Stimulated activated CD8-positive, alpha-beta memory T cell treated with anti-CD3 and anti-CD28 coated beads, Interleukin-4, amount 100 ng/mL, for 48 hours (primary cell): ENCODE measurements at regions not wholly inside any gene's neighbourhood (a gene's known extent, or its start where the extent isn't known, plus 50 kb on each side); places are given as distances from the start of the nearest gene placed in this dataset.
"Not testable (repeated sequence)": the region's sequence is repeated elsewhere in the genome, so short reads cannot be mapped to it uniquely, and the experiment has no call there.

ENCODE experiments used
- DNase-seq: peaks from one replicate; pipeline ENCODE4 v3.0.0-alpha.2; 2020

DNA sequence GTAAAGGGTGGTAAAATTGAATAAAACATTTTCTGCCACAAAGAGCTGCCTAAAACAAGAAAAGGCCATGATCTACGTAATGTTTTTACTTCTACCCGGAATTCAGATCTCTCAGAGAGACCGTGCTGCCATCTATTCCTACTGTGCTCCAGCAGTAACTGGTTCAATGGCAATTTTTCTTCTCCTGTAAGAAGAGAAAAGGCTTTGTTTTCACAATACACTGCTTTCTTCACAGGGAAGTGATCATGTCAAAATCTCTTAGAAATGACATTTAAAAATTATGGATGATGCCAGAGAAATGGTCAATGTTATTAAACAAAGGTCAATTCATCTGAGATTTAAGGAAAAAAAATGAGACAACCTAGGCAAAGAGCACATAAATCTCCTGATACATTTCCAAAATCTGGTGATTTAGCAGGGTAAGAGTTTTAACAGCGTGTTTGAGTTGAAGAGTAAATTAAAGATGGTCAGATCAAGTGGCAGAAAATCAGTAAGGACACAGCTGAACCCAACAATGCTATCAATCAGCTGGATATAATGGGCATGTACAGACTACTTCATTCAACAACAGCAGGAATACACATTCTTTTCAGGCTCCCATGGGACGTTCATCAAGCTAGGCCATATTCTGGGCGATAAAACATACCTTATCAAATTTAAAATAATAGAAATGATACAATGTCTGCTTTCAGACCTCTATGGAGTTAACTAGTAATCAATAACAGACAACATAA lies 523.1 kb downstream of the CHSY3 start:
- no peak for DNase-seq

DNA sequence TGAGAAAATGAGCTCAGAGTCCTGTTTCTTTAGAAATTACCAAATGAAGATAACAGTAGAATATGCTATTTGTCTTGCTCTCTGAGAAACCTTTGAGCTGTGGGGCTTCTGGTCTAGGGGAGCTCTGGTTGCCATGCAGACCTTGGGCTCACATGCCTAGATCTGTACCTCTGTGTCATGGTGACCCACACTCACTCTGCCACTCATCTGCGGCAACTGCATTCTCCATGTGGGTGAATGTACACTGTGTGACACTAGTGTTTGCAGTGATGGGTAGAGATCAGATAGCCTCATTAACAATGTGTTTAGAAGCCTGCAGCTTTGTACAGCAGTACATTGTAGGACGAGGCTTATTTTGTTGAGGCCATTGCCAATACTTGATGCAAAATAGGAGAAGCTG lies 521.2 kb downstream of the CHSY3 start:
- DNase-seq, result no peak

DNA sequence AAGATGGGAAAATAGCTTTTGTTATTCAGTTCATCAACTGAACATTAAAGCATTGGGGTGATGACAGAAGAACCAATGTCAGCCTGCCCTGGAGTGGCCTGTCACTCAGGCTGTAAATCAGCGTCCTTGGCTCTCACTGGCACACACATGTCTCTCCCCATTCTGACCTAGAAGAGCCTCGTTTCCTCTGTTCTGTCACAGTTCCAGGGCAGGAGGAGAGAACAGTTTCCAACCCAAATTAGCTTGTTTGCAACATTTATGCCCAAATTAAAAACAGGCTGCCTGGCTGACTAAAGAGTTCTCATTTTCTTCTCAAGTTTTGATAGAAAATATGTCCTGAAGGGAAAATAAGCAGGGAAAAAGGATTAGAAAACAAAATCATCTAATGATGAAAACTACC lies 520.1 kb downstream of the CHSY3 start:
- no peak for DNase-seq

DNA sequence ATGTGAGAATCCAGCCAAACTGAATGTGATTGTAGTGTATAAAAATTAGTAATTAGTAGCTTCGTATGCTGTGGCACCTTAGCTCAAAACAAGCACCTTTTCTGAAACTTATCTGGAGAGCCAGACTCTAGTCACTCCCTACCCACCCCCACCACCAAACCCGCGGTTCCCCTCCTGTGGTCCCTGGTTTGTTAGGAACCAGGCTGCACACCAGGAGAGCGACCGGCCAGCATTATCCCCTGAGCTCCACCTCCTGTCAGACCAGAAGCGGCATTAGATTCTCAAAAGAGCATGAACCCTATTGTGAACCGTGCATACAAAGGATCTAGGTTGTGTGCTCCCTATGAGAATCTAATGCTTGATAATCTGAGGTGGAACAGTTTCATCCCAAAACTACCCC lies 498.6 kb downstream of the CHSY3 start:
- DNase-seq, result no peak

DNA sequence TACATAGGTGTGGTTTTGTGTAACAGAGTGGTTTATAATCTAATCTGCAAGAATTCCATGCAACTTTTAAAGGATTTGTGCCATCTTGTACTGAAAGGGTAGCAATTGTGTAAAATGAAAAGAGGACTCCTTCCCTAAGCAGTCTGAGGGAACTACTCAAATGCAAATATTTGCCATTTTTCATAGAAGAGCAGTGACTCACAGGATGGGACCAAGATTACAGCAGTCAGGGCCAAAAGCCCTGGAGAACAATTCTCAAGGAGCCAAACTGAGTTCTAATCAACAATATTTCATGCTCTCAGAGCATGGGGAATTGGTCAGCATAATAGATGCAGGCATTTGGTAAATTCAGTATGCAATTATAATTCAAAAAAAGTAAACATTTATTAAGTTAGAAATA lies 495.8 kb downstream of the CHSY3 start:
- DNase-seq, result no peak

GRCh38 chr5:130398825-130399224 lies 494.6 kb downstream of the CHSY3 start:
- no peak for DNase-seq

GRCh38 chr5:130397727-130398126 lies 493.5 kb downstream of the CHSY3 start:
- not testable (repeated sequence) for DNase-seq

GRCh38 chr5:130397132-130397531 lies 492.9 kb downstream of the CHSY3 start:
- DNase-seq, result no peak

DNA sequence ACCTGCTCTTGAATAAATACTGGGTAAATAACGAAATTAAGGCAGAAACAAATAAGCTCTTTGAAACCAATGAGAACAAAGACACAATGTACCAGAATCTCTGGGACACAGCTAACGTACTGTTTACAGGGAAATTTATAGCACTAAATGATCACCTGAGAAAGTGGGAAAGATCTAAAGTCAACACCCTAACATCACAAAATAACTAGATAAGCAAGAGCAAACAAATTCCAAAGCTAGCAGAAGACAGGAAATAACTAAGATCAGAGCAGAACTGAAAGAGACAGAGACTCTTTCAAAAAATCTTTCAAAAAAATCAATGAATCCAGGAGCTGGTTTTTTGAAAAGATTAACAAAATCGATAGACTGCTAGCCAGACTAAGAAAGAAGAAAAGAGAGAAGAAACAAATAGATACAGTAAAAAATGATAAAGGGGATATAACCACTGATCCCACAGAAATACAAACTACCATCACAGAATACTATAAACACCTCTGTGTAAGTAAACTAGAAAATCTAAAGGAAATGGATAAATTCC lies 487.5 kb downstream of the CHSY3 start:
- not testable (repeated sequence) for DNase-seq

GRCh38 chr5:130386155-130386554 lies 481.9 kb downstream of the CHSY3 start:
- DNase-seq, result no peak

GRCh38 chr5:130385656-130386055 lies 481.4 kb downstream of the CHSY3 start:
- no peak for DNase-seq

DNA sequence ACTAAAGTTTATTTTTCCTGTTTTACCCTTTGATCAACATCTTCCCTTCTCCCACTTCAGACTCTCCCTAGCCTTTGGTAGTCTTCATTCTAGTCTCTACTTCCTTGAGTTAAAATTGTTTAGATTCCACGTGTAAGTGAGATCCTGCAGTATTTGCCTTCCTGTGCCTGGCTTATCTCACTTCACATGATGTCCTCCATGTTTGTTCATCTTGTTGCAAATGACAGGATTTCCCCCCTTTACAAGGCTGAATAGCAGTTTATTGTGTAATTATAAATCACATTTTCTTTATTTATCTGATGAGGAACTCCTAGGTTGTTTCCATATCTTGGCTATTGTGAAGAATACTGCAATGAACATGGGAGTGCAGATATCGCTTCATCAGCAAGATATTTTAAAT lies 461.7 kb downstream of the CHSY3 start:
- no peak for DNase-seq

GRCh38 chr5:130350131-130350530 lies 445.9 kb downstream of the CHSY3 start:
- DNase-seq, result no peak

DNA sequence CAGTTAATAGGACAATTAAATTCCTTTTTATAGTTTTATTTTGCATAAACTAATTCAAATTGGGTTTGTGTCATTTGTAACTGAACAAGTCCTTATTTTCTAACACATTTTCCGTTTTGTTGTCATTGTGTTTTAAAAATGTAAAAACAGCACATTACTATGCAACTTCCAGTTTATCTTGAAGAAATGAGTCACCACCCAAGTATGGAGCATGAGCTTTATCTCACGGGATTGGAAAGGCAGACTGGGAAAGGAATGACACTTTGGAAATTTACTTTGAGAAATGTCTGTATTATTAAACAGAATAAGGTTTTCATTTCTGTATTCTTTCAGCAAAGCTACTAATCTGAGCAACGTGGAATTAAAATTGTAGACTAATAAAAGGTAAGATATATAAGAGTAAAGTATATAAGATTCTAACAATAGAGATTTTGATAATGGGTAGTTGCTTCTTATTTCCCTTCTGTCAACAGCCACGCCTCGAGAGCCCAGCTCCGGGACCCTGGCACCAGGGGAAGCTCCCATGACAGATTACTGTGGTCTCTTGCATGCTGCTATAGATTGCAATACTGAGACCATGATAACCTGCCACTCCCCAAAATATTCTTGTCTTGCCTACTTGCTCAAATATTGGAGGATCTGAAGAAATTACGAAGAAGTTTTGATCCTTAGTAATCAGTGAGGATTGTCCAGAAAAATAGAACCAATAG lies 433.1 kb downstream of the CHSY3 start:
- no peak for DNase-seq

DNA sequence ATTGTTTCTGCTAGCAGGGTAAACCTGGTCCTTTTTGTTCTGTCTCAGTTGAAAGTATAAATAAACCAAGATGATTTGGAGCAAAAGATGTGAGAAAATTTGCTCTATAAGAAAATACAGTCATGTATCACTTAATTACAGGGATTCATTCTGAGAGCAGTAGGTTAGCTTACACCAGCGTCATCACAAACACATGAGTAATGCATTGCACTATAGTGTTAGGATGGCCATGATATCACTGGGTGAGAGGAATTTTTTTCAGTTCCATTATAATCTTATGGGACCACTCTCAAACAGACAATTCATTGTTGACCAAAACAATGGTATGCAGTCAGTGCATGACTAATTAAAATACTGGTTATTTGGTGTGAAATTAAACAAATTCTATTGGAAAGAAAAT lies 430.9 kb downstream of the CHSY3 start:
- DNase-seq, result no peak

DNA sequence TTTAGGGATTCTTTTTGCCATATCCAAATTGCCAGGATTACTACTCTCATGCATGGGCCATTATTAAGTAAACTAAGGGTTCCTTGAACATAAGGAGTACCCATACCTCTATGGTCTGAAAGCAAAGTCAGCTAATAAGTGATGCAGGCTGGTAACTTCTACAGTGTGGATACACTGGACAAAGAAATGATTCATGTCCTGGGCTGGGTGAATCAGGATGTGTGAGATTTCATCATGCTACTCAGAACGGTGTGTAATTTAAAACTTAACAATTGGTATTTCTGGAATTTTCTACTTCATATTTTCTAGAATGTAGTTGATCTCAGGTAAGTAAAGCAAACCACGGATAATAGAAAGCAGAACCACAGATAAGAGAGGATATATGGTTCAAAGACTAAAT lies 428.8 kb downstream of the CHSY3 start:
- no peak for DNase-seq

GRCh38 chr5:130331332-130331731 lies 427.1 kb downstream of the CHSY3 start:
- no peak for DNase-seq

DNA sequence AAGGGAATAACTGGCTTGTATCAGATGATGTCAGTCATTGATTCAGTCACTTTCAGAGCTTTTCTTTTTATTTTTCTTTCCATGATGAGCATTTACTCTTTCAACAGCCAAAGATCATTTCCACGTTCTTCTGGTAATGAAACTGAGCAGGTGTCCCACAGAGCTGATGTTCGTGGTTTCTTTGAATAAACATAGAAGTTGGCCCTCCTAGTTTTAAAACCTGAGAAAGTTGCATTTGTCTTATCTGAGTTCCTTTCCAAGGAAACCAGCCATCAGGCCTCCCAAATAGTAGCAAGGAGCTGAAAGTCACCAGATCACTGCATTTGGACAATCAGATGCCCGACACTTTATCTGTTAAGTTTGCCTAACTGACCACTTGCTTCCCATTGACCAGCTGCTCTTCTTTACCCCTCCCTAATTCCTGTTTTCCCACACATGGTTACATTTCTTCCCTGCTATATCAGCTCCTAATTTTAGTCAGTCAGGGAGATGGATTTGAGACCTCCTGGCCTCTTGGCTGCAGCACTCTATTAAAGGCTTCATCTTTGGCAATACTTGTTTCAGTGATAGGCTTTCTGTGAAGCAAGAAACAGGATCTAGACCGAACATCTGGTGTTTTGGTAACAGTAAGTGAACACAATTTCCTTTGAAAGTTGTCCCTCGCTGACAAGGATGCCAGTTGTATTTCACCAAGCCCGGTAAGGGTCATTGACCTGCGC lies 420.8 kb downstream of the CHSY3 start:
- no peak for DNase-seq

DNA sequence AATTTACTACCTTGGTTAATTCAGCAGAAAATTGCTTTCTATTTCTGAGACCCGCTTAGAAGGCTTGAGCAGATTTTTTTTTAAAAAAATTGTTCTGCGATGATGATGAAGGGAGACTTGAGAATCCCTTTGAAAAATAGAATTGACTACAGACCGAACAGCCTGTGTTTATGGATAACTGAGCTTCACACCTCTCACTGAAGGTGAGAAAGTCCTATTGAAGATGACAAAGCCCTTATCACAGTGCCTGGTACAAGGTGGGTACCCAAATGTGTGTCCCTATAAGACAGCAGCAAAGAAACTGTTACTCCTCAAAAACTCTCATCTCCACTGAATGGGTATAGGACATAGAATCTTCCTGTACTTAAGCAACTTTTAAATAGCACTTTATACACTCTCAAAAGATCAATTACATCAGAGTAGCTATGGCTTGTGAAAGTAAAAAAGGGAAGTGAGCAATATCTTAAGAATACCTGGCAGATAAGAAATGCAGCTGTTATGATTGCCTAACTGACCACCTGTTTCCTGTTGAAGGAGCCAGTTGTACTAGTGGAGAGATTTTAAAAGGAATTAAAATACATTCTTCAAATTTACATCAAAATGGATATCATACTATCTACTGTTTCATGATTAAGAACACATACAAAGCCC lies 419.7 kb downstream of the CHSY3 start:
- DNase-seq, result no peak

DNA sequence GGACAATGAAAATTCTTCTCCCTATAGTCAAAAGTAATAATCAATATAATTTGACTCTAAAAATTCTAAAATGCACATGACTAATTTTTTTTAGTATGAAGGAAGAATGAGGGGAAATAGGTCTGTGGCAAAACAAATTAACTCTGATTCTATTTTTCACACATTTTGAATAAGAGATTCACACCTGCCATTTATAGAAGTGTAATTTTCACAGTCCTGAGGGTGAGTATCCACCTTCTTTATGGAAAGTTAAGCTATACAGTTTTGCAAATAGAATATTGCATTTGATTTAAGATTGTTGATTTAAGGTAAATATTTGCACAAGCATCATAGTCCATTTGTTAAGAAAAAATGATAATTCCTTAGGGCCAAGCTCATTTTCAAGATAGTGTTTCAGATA lies 417.7 kb downstream of the CHSY3 start:
- DNase-seq, result no peak

DNA sequence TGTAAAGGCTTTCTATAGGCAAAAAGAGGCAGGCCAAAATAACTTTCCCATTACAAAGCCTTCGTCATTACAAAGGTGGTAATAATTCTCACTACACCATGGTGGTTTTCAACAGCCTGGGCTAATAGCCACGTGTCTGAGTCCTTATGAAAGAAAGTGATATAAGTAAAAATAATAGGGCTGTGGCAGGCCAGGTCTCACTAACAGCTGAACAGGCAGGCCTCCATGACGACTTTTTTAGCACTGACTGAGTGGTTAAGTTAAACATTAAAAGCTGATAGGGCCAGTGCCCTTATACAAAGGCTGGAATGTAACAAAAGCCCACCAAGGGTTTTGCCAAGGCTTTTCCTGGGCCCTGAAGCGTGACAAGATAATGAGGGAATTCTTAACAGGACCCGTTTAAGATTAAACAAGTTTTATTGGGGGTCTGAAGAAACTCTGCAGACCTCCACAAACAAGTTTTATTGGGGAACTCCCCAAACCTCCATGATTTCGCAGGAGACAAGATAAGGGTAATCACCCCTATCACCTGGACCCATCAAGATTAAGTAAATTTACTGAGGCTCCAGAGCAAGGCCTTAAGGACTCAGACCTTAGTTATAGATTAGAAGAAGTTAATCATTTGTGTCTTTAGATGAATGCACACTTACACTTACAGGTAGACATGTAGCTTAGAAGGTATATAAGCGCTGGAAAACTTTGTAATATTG lies 412.9 kb downstream of the CHSY3 start:
- no peak for DNase-seq

GRCh38 chr5:130295235-130295634 lies 391.0 kb downstream of the CHSY3 start:
- no peak for DNase-seq

GRCh38 chr5:130294798-130295197 lies 390.5 kb downstream of the CHSY3 start:
- not testable (repeated sequence) for DNase-seq
